Activated naive CD4-positive, alpha-beta T cell treated with anti-CD3 and anti-CD28 coated beads for 36 hours (primary cell): ENCODE measurements at regions not wholly inside any gene's neighbourhood (a gene's known extent, or its start where the extent isn't known, plus 50 kb on each side); places are given as distances from the start of the nearest gene placed in this dataset.

Experiments used
- CTCF ChIA-PET: fragments of 350-600 bp; sonication (Branson Sonifier 250); formaldehyde crosslinking; loops from one replicate; lab custom pipeline; 2021; ENCODE audit warnings: antibody characterized with exemption; lab: Charles Lee
- DNase-seq: peaks from one replicate; pipeline ENCODE4 v3.0.0-alpha.2; 2020
- H3K27ac Mint-ChIP-seq: one replicate; pipeline ENCODE4 v1.8.0; 2021; ENCODE audit warnings: mild to moderate bottlenecking, mixed read lengths
- H3K27me3 Mint-ChIP-seq: one replicate; pipeline ENCODE4 v1.8.0; 2021; ENCODE audit warnings: low read depth, mixed read lengths
- H3K36me3 Mint-ChIP-seq: one replicate; pipeline ENCODE4 v1.8.0; 2021; ENCODE audit warnings: low read depth, mixed read lengths
- H3K4me1 Mint-ChIP-seq: one replicate; pipeline ENCODE4 v1.8.0; 2021; ENCODE audit warnings: low read depth, mixed read lengths
- H3K4me3 Mint-ChIP-seq: one replicate; pipeline ENCODE4 v1.8.0; 2021; ENCODE audit warnings: mild to moderate bottlenecking, moderate library complexity, mixed read lengths
- H3K9me3 Mint-ChIP-seq: one replicate; pipeline ENCODE4 v1.8.0; 2021; ENCODE audit warnings: mixed read lengths
- intact Hi-C: fragments of 100-400 bp; cut with micrococcal nuclease; formaldehyde crosslinking; loops from one replicate; pipeline ENCODE4 v1.15.1; 2023

- H3K4me1 Mint-ChIP-seq = no peaks in the 10 kb centered on the region
- H3K27ac Mint-ChIP-seq = no peak overlapping the region
- H3K27me3 Mint-ChIP-seq = no peaks in the 10 kb centered on the region
Measured at GRCh38 chr6:23269436-23269835, 700.1 kb downstream of the HDGFL1 start.

DNA sequence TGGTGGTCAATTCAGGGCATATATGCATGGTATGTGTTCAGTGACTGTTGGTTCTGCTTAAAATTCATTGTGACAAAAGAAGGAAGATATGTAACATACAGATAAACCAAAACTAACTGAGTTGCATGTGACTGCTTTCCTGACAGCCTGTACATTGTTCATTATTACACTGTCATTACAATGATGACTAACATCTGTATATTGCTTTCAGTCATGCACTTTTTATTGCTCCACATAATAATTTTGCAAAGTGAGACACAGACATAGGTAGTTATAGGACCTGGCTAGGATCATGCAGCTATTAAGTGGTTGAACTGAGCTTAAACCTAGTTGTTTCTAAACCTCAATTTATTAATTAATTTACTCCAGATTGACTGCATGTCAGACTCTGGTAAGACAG, 703.2 kb downstream of the HDGFL1 start:
- CTCF ChIA-PET = no interaction called here
- Mint-ChIP-seq H3K4me1 (no peaks in the 10 kb centered on the region), H3K9me3 (no peaks in the 10 kb centered on the region), H3K36me3 (no peaks in the 10 kb centered on the region), H3K4me3 (no peak overlapping the region), H3K27me3 (no peaks in the 10 kb centered on the region), H3K27ac (no peak overlapping the region)
- no peak for DNase-seq
- intact Hi-C loops = no loop called here

More at GRCh38 chr6:23269436-23269835, 700.1 kb downstream of the HDGFL1 start:
- Mint-ChIP-seq H3K4me3 (no peak overlapping the region), H3K36me3 (no peaks in the 10 kb centered on the region), H3K9me3 (no peaks in the 10 kb centered on the region)
- CTCF ChIA-PET = no interaction called here
- DNase-seq = no peak
- intact Hi-C loops = no loop called here

- H3K27me3 Mint-ChIP-seq = no peaks in the 10 kb centered on the region
- no peaks in the 10 kb centered on the region for H3K36me3 Mint-ChIP-seq
- H3K9me3 Mint-ChIP-seq = no peaks in the 10 kb centered on the region
- no peak for DNase-seq
- CTCF ChIA-PET = no interaction called here
- intact Hi-C loops = no loop called here
- no peak overlapping the region for H3K27ac Mint-ChIP-seq
- H3K4me1 Mint-ChIP-seq = no peaks in the 10 kb centered on the region
- no peak overlapping the region for H3K4me3 Mint-ChIP-seq
Measured at GRCh38 chr6:23277521-23278179, 708.3 kb downstream of the HDGFL1 start.

GRCh38 chr6:23278180-23278532, 708.8 kb downstream of the HDGFL1 start:
- H3K4me1 Mint-ChIP-seq = no peaks in the 10 kb centered on the region
- no peaks in the 10 kb centered on the region for H3K36me3 Mint-ChIP-seq
- no peaks in the 10 kb centered on the region for H3K9me3 Mint-ChIP-seq
- DNase-seq = no peak
- no peak overlapping the region for H3K4me3 Mint-ChIP-seq
- H3K27ac Mint-ChIP-seq = no peak overlapping the region
- CTCF ChIA-PET = no interaction called here
- no peaks in the 10 kb centered on the region for H3K27me3 Mint-ChIP-seq
- intact Hi-C loops = no loop called here

DNA sequence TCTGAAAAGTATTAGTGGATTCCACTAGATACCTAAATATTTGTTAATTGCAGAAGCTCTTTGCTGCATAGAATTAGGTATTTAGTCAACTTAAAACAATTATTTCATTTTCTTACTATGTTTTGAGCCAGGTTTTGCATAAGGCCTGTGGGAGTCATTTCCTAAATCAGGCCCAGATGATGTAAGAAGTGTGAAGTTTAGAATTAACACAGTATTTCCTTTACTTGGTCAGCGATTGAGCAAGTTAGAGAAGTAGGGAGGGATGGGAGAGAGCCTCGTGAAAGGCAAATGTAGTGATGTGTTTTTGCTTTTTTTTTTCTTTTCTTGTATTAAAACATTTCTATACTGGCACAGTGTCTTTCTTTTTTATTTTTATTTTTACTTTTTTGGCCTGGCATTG, 711.1 kb downstream of the HDGFL1 start:
- Mint-ChIP-seq H3K27ac (no peak overlapping the region), H3K4me3 (no peak overlapping the region), H3K27me3 (no peaks in the 10 kb centered on the region), H3K4me1 (no peaks in the 10 kb centered on the region), H3K9me3 (no peaks in the 10 kb centered on the region), H3K36me3 (no peaks in the 10 kb centered on the region)
- intact Hi-C loops = no loop called here
- CTCF ChIA-PET = no interaction called here
- DNase-seq = no peak

- peaks cover 1% of the 10 kb centered on the region for H3K9me3 Mint-ChIP-seq
- CTCF ChIA-PET = no interaction called here
- intact Hi-C loops = no loop called here
- no peaks in the 10 kb centered on the region for H3K27me3 Mint-ChIP-seq
- no peaks in the 10 kb centered on the region for H3K36me3 Mint-ChIP-seq
- no peak for DNase-seq
- no peak overlapping the region for H3K4me3 Mint-ChIP-seq
- no peaks in the 10 kb centered on the region for H3K4me1 Mint-ChIP-seq
- H3K27ac Mint-ChIP-seq = no peak overlapping the region
Measured at GRCh38 chr6:23282252-23283021, 713.1 kb downstream of the HDGFL1 start.

DNA sequence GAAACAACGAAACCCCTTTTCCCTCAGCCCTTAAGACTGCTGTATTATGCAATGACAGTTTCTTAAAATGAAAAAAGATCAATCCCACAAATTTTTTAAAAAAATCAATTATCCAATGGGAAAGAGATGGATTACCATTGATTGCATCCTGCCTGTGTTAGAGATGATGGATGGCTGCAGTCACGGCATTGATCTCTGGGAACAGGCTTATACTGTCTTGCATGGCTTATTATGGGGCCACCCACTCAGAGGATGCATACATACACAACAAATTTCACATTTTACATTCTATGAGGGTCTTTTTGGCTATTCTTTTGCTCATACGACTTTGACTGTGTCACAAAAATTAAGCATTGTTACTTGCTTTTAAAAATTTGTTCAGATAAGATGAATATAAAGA, 724.3 kb downstream of the HDGFL1 start:
- no peaks in the 10 kb centered on the region for H3K9me3 Mint-ChIP-seq
- CTCF ChIA-PET = no interaction called here
- H3K27ac Mint-ChIP-seq = no peak overlapping the region
- H3K4me3 Mint-ChIP-seq = no peak overlapping the region
- H3K4me1 Mint-ChIP-seq = no peaks in the 10 kb centered on the region
- intact Hi-C loops = no loop called here
- H3K27me3 Mint-ChIP-seq = no peaks in the 10 kb centered on the region
- no peak for DNase-seq
- no peaks in the 10 kb centered on the region for H3K36me3 Mint-ChIP-seq

GRCh38 chr6:23301556-23301955, 732.2 kb downstream of the HDGFL1 start:
- no peaks in the 10 kb centered on the region for H3K4me1 Mint-ChIP-seq

DNA sequence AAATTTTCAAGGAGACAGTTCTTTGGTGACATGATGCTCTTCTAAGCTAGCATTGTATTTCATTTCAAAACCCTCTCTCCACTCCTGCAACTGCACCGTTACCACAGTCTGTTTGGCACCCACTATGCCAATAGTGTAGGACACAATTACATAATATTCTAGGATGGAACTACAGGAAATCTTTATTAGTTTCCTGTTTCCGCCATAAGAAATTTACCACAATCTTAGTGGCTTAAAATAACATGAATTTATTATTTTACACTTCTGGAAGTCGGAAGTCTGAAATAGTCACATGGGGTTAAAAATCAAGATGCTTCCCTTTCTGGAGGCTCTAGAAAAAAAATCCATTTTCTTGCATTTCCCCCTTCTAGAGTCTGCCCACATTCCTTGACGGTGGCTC, 733.1 kb downstream of the HDGFL1 start:
- intact Hi-C loops = no loop called here
- H3K4me1 Mint-ChIP-seq = no peaks in the 10 kb centered on the region
- no peak for DNase-seq
- H3K27me3 Mint-ChIP-seq = no peaks in the 10 kb centered on the region
- H3K27ac Mint-ChIP-seq = no peak overlapping the region
- H3K36me3 Mint-ChIP-seq = no peaks in the 10 kb centered on the region
- no peaks in the 10 kb centered on the region for H3K9me3 Mint-ChIP-seq
- no peak overlapping the region for H3K4me3 Mint-ChIP-seq
- CTCF ChIA-PET = no interaction called here

More at GRCh38 chr6:23301556-23301955, 732.2 kb downstream of the HDGFL1 start:
- DNase-seq = no peak
- Mint-ChIP-seq H3K36me3 (no peaks in the 10 kb centered on the region), H3K27ac (no peak overlapping the region), H3K9me3 (no peaks in the 10 kb centered on the region), H3K27me3 (no peaks in the 10 kb centered on the region), H3K4me3 (no peak overlapping the region)
- CTCF ChIA-PET = no interaction called here
- intact Hi-C loops = no loop called here

- intact Hi-C loops = no loop called here
- H3K27ac Mint-ChIP-seq = no peak overlapping the region
- CTCF ChIA-PET = interaction anchor here (0.8 kb wide), 1 partner anchor 10 kb away, joined by 3 read pairs; no protein-coding TSS in a partner anchor
- H3K27me3 Mint-ChIP-seq = no peaks in the 10 kb centered on the region
- no peak overlapping the region for H3K4me3 Mint-ChIP-seq
- H3K4me1 Mint-ChIP-seq = no peaks in the 10 kb centered on the region
- DNase-seq = no peak
- H3K36me3 Mint-ChIP-seq = no peaks in the 10 kb centered on the region
- no peaks in the 10 kb centered on the region for H3K9me3 Mint-ChIP-seq
Measured at GRCh38 chr6:23305325-23305943, 736.1 kb downstream of the HDGFL1 start.

DNA sequence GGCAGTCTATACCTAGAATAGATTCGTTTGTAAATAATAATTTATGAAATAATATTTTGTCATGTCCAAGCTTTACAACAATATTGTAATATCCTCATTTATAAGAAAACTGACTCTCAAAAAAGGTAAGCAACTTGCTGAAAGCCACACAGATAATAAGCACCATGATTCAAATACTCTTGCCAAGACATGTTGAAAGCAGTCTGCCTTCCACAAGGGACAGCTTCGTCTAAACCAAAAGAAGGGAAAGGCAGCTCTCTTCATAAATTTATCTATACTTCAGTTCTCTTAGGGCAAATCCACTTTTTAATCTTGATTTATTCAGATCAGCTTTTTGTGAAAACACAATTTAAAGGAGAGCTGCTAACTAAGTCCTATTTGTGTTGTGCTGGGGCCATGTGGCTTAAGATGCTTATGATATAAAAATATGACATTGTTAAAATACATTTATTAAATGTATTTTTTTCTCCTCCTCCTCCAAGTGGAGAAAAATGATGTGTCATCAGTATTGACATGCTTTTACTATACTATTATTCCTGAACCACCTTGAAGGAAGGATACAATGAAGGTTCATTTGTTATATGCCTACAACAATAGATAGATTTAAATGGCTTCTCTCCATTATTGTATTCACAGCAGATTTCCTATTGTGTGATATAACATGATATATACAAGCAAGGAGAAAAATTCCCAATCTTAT, 737.0 kb downstream of the HDGFL1 start:
- no peaks in the 10 kb centered on the region for H3K27me3 Mint-ChIP-seq
- H3K4me1 Mint-ChIP-seq = no peaks in the 10 kb centered on the region
- CTCF ChIA-PET = interaction anchor here (0.7 kb wide), 1 partner anchor 229 kb away, joined by 3 read pairs; no protein-coding TSS in a partner anchor
- no peaks in the 10 kb centered on the region for H3K9me3 Mint-ChIP-seq
- no peak for DNase-seq
- no peak overlapping the region for H3K27ac Mint-ChIP-seq
- no peak overlapping the region for H3K4me3 Mint-ChIP-seq
- intact Hi-C loops = no loop called here
- H3K36me3 Mint-ChIP-seq = no peaks in the 10 kb centered on the region

- H3K4me3 Mint-ChIP-seq = no peak overlapping the region
Measured at GRCh38 chr6:23307516-23307915, 738.1 kb downstream of the HDGFL1 start.

More at GRCh38 chr6:23307516-23307915, 738.1 kb downstream of the HDGFL1 start:
- DNase-seq = no peak
- no peaks in the 10 kb centered on the region for H3K36me3 Mint-ChIP-seq
- no peaks in the 10 kb centered on the region for H3K27me3 Mint-ChIP-seq
- CTCF ChIA-PET = interaction anchor here (0.7 kb wide), 1 partner anchor 1123 kb away, joined by 3 read pairs; no protein-coding TSS in a partner anchor
- H3K9me3 Mint-ChIP-seq = no peaks in the 10 kb centered on the region
- H3K27ac Mint-ChIP-seq = no peak overlapping the region
- intact Hi-C loops = no loop called here
- H3K4me1 Mint-ChIP-seq = no peaks in the 10 kb centered on the region
